Hematopoietic multipotent progenitor cell (in vitro differentiated cells): ENCODE measurements at regions not wholly inside any gene's neighbourhood (a gene's known extent, or its start where the extent isn't known, plus 50 kb on each side); places are given as distances from the start of the nearest gene placed in this dataset.
A peak's percentile ranks its signal among the peaks of the same experiment; 100 is the strongest.
"Not testable (repeated sequence)": the region's sequence is repeated elsewhere in the genome, so short reads cannot be mapped to it uniquely, and the experiment has no call there.

Source experiments
- DNase-seq, 3 donors: peaks; one replicate each; pipeline ENCODE4 v3.0.0-alpha.2; 2011 to 2015; ENCODE audit warnings: low read depth in 2 of 3, low spot score in 2 of 3

DNA sequence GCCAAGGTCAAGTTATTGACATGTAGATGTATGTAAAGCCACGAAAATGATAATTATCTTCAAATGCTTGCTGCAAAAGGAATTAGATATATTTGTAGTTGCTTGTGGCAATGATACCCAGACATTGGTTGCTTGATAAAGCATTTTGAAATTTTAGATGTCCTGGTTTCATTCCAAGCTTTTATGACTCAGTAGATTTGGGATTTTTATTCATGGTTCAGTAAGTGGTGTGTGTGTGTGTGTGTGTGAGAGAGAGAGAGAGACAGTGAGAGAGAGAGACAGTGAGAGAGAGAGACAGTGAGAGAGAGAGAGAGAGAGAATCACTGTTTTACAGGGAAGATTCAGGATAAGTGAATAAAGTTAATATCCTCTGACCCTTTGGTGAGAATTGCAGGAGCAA lies 498.2 kb upstream of the C1orf87 start:
- no peak for DNase-seq

DNA sequence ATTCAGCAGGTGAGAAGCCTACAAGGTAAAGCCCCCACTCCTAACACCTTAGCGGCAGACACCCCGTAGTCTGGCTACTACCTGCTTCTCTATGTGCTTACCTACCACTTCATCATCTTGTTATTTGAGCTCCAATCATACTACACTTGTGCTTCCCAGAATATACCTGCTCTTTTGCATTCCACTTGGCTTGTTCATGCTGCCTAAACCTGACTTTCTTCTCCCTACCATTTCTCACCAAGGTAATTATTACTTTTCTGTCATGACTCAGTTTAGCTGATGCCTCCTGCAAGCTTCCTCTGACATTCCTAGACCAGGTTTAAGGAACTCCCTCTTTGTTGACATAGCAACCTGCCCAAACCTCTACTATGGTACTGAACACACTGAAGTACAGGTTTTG lies 495.6 kb upstream of the C1orf87 start:
- DNase-seq, result no peak

DNA sequence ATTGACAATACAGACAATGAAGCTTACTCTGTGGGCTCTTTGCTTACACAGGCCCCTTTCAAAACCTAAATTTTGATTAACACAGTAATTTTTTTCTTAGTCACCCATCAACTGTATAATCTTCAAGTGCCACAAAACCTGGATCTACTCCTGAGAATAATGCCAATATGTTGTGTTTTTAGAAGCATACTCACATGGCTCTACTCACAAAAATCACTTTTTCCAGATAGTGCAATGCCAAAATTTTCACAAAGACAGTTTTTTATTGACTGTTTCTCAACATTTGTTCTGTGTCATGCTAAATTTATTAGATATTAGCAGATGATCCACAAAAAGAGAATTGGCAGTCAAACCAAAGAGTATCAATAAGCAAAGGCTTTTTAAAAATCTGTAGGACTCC lies 493.7 kb upstream of the C1orf87 start:
- no peak for DNase-seq

DNA sequence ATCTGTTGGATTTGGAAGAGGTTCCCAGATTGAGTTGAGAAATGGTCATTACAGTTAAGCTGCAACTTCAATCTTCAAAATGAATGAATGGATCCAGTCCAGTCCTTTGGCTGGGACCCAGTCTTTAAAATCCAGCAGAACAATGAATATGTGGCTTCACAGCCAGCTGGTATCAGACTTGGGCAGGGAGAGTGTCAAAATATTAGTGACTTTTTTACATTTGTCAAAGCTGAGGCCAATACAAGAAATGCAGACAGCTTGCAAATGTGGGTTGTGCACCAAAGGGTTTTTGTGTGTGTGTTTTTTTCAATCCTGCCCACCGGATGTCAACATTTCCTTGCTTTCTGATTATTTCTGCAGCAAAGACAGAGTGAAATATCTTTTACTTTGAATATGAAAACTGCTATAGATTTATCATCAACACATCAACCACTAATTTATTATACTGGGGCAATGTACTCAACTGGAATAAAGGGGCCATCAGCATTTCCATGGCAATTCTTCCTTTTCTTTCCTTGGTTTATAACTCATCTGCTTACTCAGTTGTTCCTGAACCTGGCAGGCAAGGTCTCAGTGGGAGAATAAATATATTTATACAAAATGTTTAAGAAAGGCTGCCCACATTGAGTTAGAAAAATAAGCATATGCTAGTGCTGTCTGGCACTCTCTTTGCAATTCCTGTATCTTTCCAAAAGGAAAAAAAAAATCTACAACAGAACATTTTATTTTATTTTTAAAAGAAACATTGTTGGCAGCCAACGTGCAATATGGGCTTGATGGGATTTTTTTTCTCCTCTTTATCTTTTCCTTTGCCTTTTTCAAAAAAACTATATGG lies 491.6 kb upstream of the C1orf87 start:
- no peak for DNase-seq

DNA sequence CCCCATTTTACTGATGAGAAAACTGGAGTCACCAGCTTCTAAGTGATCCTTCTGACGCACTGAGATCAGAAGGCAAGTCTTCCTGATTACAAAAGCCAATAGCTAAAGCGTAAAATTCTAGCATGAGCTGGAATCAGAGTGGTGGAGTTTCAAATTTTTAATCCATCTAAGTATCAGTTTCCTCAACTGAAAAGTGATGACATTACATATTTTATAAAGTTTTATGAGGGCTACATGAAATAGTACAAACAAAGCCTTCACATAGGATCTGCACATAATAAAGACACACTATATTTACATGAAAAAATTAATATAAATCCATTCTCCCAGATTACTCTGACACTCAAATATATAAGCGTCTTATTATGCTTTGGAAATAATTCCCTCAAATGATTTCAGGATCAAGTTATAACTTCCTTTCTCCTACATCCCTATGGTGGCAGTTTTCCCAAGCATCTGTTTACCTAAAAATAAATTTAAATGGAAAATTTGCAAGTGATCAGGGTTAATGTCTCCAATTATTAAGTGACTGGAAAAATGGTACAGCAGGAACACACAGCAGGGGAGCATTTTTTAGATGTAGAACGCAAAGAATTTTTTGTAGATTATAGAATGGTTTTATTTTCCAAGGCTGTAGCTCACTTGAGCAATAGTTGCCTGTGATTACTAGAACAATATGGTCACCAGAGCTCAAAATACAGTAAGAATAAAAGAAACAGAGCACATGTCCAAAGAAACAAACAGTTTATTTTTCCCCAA lies 490.4 kb upstream of the C1orf87 start:
- DNase-seq, result no peak

DNA sequence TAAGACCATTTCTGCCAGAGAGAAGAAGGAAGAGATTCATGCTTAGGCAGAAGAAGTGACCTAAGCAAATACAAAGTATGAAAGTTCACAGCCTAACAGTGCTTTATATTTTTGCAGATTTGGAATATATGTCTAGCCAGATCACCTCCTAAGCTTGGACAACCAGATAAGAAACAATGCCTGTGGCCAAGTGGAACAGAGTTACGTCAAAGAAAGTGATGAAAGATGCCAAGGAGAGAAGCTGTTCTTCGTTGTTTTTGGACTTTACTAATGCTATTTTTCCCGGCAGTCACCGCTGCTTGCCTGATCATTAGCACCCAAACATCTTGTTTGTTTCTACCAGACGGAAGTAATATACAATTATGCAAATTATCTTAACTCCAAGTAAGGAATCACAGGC lies 489.2 kb upstream of the C1orf87 start:
- DNase-seq, result no peak

DNA sequence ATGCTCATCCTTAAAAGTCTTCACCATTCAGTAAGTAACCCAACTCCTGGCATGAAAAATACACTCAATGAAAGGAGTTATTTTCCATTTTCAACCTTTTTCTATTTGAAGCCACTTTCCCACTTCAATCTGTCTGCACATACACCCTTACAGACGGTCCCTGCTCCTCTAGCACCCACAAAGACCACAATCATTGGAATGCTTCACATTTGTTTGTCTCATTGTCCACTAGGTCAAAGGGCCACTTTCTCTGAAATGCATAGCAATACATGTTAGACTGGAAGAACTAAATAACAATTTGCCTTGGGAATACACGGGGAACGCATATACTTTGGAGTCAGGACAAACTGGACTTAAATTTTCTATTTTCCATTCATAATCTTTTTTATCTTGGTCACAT lies 487.1 kb upstream of the C1orf87 start:
- DNase-seq, result no peak

DNA sequence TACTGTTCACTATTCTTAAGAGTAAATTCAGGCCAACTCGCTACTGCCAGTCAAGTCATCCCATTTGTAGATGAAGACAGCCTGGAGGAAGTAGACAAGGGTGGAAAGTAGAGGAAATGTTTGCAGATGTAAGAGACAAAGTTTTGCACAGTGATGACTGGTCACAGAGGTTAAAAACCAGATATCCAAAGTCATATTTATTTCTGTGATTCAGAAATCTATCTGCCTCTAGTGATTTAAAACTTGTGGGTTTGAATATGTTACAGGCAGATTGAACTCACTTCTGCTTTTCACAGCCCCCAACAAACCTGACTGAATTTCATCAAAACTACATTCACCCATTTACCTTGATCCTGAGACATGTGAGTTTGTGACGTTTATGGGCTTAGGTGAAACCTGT lies 484.7 kb upstream of the C1orf87 start:
- peak in 2 of 3 donors; percentile 48 to 76 for DNase-seq

DNA sequence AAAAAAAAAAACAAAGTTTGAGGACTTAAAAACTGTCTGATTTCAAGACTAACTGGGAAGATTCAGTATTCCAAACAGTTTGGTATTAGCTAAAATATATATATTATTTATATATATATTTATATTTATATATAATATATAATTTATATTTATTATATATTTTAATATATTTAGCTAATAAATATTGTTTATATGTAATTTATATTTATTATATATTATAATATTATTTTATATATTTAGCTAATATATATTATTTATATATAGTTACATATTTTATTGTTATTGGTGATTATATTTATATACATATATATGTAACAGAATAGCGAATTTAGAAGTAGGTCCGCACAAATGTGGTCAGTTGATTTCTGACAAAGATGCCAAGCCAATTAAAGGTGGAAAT lies 480.2 kb upstream of the C1orf87 start:
- DNase-seq, result no peak

DNA sequence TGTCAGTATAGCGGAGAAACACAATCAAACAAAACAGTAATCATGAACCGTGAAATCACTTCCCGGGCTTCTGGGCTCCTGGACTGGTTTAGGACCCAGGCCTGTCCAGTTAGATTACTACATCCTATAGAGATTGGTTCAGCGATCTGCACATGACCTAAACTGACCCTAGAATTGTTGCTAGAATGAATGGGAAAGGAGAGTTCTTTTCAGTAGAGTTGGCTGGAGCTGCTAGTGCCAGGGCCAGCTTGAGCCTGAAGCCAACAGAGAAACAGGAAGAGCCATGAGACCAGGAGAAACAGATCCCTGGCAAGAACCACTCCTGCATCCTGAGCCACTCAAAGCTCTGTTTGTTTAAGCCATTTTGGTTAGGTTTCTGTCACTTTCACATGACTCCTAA lies 474.3 kb upstream of the C1orf87 start:
- DNase-seq, result no peak

DNA sequence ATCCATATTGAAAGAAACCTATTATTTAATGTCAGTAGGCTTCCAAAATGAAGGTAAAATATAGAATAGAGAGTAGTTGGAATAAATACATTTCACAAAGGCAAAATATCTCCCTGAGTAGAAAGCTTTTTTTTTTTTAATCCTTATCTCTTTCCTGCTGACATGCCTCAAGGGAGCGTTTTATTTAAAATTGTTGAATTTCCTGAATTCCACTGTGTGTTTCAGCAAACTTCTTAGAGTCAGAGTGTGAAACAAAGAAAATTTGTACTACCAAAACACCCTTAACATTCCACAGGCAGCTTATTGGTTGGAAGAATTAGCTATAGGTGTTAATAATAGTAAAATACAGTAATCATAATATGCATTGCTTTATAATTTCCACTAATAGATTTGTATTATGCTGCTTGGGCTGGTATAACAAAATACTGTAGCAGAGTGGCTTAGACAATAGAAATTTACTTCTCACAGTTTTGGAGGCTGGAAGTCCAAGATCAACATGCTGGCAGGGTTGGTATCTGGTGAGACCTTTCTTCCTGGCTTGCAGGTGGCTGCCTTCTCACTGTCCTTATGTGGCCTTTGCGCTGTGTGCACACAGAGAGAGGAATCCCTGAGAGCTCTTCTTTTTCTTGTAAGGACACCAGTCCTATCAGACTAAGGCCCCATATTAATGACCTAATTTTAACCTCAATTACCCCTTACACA lies 468.4 kb upstream of the C1orf87 start:
- DNase-seq, result no peak

DNA sequence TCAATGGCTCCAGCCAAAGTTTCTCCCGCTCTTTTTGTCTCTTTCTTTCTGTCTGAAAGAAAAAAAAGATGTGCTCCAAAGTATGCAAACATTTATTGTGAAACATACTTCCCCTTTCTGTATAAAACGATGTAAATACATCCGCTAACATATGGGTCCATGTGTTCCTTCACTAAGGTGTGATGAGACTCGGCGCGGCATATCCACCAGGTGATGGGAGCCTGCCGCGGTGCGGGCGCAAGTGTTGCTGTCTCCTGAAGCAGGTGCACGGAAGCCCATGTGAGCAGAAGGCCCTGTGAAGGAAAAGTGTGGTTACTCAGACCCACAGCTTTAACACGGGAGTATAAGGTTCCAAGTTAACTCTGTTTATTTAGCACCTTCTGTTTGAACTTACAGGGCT lies 466.6 kb upstream of the C1orf87 start:
- DNase-seq, result peak in 1 of 3 donors; percentile 9

DNA sequence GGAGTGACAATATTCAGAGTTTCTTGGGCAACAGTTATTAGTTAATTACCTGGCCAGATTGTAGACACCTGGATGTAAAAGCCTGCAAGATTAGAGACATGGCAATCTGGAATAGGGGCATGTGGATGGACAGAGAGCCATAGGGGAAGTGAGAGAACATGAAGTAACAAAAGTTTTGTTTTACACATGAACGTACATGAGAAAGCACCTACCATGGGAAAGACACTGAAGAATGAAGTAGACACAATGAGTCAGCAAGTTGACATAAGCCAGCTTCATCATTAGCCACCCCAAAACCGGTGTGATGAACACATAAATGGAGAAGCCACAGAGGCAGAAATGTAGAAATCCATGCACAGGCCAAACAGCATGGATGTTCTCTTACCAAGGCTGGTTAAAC lies 462.1 kb upstream of the C1orf87 start:
- DNase-seq, result no peak

DNA sequence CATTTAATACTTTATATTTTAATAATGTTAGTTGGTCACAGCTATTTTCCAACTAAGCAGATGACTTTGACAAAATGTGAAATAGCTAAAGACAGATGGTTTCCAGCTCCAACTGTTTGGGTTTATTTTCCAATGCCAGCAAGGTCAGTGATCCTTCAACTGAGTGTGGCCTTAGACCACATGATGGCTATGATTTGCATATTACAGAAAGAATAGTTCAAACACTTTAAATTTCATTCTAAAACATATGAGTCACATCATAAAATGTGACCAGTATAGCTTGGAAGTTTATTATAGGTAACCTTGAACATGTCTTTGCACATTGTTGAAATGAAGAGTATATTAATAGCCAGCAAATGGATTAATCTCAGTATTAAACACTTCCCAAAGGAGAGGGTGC lies 454.0 kb upstream of the C1orf87 start:
- no peak for DNase-seq

DNA sequence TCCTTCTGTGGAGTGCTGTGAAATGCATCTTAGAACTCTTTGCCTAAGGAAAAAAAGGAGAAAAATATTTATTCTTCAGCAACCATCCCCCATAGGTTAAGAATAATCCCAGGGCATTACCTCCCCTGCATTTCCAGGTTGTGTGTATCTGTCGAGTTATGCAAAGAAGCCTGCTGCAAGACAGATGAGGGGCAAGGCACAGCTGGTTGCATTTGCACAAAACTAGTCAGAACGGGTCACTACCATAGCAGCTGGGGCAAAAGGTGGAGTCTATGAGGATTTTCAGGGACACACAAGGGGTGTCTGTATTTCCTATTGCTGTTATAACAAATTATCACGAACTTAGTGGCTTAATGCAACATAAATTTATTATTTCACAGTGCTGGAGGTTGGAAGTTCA lies 443.4 kb upstream of the C1orf87 start:
- DNase-seq, result no peak

DNA sequence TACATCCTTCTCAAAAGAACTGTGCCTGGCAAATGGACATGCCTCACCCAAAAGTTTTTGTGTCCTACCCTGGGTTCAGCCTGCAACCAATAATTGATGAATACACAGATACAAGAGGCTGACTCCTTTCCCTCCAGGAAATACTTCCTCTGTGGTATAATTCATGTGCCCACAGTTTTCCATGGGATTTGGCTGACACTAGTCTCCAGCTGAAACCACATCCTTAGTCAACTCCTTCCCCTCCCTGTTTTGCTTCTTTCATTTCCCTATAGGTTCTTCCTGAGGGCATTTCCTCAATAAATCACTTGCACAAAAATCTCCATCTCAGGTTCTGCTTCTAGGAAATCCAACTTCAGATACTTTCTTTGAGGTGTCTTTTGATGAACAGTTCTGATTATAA lies 436.6 kb upstream of the C1orf87 start:
- no peak for DNase-seq

DNA sequence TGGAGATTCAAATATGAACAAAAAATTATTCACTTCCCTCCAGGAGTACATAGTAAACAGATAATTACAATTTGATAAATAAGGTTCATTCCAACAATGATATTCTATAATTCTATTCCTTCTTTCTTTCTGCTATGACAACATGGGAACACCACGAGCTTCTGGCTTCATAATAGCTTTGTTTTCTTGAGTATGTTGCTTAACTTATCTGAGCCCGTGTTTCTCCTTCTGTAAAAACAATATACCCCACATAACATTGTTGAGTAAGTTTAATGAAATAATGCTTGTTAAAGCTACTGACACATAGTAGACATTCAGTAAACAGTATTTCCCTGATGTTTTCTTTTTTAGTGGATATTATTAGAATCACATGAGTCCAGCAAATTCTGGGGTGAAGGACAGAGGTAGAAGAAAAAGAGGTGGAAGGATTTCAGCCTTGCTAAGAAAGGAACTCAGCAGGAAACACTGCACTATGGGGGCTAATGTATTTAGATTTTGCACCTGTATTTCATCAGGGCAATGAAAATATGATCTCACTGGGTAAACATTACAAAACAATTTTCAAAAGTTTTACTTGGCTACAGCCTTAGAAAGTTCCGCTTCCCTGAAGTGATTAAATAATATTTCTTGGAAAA lies 430.8 kb upstream of the C1orf87 start:
- no peak for DNase-seq

DNA sequence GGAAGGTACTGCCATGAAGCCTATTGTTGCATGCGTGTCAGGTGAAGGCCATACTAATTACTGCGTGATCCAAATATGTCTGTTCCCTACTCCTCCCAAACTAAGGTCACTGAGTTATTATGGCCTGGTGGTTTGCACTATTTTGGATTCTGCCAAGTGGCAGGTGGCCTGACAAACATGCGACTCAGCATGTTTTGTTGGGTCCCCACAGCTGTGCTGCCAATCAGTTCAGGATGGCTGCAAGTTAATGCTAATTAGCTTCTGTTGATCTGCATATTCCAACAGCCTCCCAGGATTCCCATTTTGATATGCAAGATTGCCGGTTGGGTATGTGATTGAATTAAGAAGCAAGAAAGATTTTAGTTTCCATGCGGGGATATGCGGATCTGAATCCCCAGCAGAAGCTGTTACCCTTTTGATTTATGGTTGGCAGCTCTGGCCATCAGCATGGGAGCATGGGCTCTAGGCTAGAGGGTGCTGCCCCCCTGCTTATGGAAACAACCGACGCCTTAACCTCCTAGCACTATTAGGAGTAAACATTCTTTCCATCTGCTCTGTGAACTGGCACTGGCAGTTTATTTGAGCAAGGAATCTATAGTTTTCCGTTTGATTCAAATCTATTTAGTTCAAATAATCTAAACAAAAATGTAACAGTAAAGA lies 429.8 kb upstream of the C1orf87 start:
- no peak for DNase-seq

DNA sequence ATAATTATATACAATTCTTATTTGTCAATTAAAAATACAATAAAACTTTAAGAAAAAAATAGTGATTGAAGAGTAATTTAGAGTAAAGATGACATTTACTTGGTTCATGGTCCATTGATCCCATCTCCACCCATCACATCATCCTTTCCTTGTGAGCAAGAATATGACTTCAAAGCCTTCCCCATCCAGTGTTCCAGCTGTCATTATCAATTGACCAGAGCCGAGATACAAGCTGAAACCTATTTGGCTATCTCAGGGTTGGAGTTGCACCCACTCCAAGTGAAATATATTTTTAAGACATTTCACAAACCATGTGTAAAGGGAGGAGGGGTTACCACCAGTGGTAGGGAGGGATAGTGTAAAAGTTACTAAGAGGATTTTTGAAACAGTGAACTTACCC lies 428.9 kb upstream of the C1orf87 start:
- DNase-seq, result no peak

DNA sequence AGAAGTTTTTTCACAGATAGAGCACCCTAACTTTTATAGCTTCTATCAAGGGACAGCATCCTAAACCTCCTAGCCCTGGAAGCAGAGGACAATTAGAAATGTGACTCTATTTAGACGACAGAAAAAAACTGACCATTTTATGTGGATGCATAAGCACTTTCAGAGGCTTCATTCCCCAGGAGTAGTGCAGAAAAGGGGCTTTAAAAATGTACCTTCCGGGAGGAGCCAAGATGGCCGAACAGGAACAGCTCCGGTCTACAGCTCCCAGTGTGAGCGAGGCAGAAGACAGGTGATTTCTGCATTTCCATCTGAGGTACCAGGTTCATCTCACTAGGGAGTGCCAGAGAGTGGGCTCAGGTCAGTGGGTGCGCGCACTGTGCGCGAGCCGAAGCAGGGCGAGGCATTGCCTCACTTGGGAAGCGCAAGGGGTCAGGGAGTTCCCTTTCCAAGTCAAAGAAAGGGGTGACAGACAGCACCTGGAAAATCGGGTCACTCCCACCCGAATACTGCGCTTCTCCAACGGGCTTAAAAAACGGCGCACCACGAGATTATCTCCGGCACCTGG lies 416.4 kb upstream of the C1orf87 start:
- DNase-seq, result not testable (repeated sequence)
